Stimulated activated CD4-positive, alpha-beta T cell treated with anti-CD3 and anti-CD28 coated beads, Interleukin-15, amount 100 ng/mL, for 24 hours (primary cell): ENCODE measurements at regions not wholly inside any gene's neighbourhood (a gene's known extent, or its start where the extent isn't known, plus 50 kb on each side); places are given as distances from the start of the nearest gene placed in this dataset.

Experiments
- DNase-seq: peaks from one replicate; pipeline ENCODE4 v3.0.0-alpha.2; 2020

DNA sequence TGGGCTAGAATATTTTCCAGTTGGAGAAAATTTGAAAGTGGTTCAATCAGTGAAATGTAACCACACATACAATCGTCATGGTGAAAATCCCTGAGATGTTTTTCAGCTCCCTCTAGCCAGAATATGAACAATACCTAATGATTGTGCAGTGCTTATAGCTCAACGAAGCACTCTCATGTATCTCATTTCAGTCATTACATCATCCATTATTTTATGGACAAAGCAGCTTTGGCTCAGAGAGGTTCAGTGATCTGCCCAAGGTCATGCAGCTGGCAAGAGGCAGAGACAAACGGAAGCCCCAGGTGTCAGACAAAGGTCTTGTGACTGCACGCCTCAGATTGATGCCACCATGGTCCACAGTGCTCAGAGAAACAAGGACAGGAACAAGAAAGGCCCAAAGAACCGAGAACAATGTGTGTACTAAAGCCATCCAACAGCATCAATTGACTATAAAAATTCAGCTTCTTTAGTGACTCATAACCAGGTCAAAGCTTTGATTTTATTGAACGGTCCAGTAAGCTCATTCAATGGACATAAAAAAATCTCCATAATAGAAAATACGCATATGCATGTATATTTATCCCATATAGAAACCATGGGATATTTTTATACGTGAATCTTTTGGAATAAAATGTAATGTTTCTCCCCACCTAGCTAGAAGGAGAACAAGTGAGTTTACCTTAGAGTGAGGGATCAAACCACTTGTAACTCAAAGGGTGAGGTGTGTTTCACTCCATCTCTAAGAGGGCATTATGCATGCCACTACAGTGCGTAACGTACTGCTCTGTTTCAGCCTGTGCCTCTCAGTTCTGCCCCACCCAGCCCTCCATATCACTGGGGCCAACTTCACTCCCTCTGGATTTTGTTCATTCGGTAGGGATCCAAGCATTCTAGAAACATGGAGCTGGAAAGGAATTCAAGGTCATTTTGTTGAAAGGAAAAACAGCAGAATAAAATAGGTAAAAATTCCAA, 141.8 kb downstream of the GRIN2B start:
- DNase-seq: no peak

DNA sequence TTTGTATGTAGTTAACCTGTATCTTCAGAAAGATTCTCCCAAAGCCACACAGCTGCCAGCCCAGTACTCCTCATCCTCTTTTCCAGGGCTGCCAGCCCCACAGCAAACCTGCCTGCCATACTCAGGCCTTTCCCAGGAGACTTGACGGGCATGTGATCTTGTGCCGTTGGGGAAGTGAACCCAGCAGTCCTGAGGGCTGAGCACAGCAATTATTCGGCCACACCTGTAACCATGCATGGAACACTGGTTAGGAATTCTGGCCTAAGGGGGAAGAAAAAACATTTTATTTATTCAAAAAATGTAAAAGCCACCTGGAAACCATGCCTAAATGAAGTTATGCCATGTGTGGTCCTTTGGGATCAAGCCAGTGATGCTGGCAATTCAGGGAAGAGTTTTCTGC, 145.3 kb downstream of the GRIN2B start:
- no peak for DNase-seq

DNA sequence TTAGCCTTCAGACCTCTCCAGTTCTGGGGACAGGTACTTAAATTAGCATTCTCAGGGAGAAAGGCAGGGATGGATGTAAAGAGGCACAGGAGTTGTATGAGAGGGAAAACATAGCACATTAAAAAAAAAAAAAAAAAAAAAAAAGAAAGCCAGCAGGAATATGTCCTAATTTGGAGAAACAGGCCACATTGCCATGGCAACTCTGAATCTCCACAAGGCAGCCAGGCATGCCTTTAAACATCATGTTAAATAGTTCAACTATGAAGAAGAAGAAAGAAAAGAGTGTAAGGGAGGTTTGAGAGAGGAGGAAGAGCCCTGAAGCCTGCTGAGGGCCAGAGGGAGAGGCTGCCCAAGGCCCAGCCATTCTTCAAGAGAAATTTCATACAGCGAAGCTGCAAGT, 145.8 kb downstream of the GRIN2B start:
- DNase-seq: no peak

DNA sequence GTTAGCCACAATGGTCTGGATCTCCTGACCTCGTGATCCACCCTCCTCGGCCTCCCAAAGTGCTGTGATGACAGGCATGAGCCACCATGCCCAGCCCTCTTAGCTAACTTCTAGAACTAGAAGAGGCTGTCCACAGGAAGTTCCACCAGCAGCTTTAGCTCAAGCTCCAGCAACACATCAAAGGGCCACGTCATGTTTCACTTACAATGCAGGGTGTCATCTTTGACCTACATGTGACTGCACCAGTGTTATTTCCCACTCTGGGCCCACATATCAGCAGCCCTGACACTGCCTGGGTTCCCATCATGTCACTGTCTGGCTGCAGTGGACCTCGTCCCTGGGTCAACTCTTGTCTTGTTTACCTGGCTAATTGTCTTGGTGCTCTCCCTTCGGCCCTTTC, 147.2 kb downstream of the GRIN2B start:
- DNase-seq: no peak

DNA sequence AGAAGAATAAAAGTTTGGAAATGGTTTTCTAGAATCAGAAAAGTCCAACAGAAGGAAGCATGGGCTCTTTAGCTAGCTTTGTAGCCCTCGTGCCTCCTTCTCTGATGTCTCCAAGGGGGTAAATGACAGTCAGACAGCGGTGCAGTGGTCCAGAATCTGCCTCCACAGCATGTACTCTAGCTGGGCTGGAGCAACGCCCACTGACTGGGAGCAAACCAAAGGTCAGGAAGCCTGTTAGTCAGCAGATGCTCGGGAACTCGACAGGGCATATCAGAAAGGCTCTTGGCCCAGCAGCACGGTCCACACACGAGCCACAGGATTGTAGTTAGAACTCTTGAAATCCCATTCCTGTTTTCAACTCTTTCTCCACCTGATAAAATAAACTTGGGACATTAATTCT, 164.3 kb downstream of the GRIN2B start:
- no peak for DNase-seq

DNA sequence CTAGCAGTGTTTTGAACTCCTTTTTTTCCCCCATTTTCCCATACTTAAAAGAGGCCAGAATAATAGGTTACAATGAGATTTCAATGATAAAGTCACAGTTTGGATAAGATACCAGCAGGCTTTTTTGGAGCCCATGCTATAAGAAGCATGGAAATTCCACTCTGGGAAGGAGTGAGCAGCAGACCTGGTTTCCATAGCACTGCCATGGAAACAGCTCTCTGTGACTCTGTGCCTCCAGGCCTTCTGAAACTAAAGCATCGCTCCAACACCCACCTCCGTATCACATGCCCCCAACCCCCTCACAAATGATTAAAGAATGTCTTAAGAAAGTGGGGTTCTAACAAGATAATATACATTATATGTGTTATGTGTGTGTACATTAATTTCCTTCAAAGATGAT, 165.0 kb downstream of the GRIN2B start:
- no peak for DNase-seq

DNA sequence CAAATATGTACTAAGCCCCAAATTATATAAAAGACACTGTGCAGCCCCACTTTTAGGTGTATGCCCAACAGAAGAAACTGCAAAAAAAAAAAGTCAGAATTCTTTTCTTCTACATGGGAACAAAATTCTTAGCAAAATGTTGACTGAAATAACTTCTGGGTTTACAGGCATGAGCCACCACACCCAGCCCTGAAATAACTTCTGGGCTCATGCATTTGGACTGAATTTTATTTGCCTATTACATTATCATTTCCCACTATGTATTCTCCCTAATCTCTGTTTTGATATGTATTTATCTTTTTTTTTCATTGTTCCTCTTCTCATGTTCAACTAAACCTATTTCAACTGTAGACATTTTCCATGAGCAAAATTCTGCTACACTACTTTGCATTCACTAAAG, 169.2 kb downstream of the GRIN2B start:
- DNase-seq: no peak

DNA sequence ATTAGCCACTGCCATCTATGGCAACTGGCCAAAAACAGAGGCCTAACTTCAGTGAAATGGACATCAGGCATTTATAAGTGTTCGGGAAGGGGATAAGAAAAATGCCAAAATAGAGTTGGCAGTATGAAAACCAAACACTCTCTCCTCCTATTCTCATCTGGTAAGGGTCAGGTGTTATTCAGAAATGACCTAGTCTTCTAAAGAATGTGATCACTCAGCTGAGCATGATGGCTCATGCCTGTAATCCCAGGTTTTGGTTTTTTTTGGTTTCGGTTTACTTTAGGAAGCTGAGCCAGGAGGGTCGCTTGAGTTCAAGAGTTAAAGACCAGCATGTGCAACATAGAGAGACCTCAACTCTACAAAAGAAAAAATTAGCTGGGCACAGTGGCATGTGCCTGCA, 170.3 kb downstream of the GRIN2B start:
- DNase-seq: no peak

DNA sequence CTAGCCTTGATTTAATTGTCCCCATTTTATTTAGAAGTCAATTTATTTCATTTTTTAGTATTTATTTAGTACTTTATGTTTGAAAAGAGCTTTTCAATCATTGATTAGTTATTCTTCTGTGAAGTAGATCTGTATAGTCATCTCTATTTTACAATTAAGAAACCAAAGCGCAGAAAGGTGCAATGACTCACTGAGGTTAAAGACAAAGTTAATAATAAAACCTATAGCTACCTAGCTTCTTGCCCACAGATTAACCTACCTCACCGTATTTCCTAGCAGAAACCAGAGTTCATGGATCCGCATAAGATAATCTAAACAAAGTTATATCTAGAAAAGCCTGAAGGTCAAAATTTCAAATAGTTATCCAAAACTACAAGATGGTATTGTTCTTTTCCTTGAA, 176.4 kb downstream of the GRIN2B start:
- no peak for DNase-seq

DNA sequence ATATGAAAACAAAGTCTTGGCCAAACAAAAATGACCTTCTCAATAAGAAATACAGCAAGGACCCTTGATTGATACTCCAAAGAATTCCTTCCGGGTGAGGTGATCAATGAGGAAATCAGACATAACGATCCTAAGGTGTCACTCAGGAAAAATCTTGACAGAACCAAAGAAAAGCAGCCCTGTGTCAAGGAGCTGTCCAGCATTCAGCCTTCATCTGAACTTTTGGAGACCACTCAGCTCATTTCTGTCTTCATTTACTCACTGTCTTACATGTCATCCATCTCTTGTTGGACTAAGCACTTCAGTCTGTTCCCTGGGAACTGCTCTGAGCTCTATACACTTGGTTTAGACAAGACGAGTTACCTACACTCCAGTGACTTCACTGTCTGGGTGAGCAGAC, 179.9 kb downstream of the GRIN2B start:
- DNase-seq: no peak

DNA sequence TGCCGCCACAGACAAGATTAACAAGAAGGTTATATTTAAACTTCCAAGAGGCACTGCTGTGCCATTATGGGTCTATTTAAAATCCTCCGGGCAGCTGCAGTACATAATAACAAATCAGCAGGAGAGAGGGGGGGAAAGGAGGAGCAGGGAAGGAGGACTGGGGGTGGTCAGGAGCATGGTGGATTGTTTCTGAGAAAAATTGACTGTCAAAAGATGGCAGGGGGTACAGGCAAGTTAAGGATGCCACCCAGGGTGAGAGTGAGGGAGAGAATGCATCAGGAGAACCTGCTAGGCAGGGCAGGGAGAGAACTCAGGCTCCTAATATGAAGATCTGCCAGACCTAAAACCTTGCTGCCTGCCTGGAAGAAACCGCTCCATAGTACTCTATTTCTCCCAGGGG, 181.8 kb downstream of the GRIN2B start:
- DNase-seq: no peak

DNA sequence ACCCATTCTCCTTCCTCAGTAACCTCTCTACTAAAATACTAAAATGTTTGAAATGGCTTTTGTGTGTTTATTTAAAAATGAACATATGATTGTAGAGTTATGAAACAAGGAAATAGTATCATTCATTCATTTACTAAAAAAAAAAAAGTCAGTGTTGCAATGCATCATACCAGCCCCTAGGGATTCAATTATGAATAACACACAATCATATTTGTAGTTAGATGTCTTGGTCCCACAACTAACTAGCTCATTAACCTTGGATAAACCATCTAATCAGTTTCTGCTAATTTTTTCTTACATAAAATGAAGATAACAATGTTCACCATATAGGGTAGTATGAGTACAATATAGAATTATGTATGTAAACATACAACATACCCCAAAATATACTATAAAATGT, 183.2 kb downstream of the GRIN2B start:
- DNase-seq: no peak

DNA sequence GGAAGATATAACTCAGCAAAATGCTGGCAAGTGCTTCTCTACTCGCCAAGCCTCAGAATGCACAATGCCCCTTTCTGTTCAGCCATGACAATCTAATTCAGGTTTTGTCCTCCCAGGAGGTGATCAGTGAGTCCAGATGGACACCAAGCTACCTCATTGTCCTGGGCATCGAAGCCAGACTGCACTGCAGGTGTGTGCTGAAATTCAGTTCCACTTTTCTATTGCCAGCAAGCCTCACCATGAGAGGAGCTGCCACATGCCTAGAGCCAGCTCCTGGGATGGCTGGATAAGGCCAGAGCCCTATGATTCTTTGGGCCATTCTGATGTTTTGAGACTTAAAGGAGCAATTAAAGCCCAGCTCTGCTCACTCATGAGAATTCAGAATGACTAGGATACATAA, 186.7 kb downstream of the GRIN2B start:
- no peak for DNase-seq

DNA sequence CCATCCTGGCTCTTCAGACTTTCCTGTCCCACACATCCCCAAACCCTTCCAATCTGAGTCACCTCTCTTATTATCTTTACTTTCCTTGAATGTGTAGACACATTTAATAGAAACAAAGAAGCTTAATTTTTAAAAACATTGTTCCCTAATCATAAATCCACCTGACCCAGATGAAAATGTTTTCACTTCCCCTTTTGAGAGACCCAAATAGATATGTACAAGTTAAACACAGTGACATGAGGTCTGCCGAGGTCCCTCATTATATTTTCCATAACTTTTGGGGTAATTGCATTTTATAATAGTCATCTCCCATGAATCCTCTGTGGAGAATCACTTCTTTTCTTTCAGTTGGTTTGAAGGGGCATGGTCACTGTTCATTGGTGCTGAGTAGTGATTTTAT, 191.1 kb downstream of the GRIN2B start:
- no peak for DNase-seq

DNA sequence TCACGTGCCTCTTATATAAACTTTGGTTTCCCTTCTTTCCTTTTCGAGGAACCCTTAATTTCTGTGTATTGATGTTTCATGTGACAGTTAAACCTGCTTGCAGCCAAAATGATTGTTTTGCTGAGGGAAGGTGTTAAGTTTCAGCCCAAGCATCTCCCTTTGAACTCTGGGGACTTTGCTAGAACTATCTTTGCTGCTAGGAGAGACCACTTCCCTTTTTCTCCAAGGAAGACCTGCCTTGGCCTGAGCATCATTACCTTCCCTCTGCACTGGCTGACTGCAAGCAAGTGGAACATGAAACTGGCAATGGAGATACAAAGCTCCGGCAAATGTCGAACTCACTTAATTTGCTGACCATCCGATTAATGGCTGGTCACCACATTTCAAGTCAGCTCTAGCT, 192.8 kb downstream of the GRIN2B start:
- DNase-seq: no peak

DNA sequence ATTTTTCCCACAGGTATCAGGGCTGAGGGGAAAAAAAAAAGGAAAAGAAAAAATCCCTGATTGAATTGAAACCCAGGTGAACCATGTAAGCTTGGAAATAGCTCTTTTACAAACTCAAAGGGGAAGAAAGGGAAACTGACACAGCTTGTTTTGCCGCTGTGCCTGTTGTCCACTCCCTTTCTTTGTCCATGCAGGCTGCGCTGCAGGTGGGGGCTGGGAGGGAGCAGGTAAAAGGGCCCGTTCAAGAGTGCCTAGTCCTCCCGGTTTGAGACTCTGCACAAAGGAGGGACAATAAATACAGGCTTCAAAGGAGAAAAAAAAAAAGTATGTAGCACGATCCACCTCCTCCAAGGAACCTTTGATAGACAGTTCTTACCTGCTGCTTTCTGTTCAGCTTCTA, 194.8 kb downstream of the GRIN2B start:
- DNase-seq: no peak

DNA sequence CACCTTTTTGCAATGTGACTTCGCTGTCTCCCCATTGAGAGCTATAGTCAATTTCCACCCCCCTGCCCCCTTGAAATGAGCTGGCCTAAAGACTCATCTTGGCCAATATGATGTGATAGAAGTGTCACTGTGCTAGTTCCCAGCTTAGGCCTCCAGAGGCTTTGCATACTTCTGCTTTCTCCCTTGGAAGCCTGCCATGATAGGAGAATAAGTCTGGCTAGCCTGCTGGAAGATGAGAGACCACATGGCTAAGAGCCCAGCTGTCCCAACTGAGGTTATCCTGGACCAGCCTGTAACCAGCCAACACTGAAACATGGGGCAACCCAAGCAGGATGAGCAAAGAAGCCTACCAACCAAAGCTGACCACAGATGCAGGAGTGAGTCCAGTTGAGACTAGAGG, 196.9 kb downstream of the GRIN2B start:
- no peak for DNase-seq

DNA sequence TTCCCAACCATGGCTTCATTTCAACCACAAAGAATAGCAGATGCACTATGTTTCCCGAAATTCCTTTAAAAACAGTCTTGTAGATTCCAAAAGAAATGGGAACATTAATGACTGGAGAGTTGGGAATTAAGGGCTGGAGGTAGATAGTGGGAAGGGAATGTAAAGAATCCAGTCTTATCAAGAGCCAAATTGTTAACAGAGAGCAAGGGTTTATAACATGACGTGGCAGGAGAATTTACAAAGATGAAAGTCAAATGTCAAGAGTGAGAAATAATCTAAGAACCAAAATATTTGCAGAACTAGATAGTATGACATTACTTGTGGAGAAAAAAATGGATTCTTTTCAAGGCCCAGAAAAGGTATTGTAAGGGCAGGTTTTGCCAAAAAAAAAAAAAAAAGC, 200.9 kb downstream of the GRIN2B start:
- no peak for DNase-seq

DNA sequence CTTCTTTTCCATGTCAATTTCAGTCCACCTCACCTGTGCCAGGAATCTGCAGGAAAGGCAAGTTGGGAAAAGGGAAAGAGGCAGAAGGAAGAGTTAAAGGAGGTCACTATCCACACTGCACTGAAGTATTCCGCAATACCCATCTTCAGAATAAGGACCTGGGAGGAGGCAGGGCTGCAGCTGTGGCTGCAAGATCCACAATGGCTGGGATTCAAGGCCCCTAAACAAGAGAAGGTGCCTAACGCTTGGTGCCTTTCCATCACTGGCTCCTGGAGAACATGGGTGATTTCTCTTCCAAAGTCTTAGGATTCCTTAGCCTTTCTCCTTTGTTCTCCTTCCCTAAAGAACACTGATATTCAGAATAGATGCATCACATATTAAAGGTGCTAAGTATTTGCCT, 204.0 kb downstream of the GRIN2B start:
- no peak for DNase-seq

DNA sequence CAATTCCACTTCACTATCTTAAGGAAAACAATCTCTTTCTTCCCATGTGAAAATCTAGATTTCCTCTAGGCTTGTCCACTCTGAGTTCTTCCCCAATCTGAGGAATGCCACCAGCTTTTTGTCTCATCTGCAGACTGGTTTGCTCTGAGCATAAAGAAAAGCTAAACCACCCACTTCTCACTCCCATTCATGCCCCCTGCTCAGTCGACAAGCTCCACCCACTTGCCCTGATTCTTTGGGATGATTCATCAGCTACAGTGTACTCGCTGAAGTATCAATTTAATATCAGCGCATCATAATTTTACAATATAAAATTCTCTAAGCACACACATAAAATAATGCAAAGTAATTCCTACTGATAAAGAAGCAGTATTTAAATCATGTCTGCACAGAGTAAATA, 209.1 kb downstream of the GRIN2B start:
- DNase-seq: no peak

DNA sequence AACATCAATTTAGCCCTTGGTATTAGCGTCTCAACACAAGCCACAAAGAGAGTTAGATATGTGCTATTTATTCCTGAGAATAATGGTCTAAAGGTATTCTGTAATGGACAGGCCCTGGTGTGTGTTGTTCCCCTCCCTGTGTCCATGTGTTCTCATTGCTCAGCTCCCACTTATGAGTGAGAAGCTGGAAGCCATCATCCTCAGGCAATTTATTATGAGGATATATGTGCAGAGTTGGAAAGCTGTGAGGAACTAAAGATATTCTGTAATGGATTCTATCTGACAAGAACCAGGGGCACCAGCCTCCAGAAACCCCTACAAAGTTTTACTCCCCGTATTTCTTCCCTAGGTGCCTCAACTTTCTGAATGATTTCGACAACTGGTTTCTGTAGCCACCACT, 210.8 kb downstream of the GRIN2B start:
- DNase-seq: no peak

DNA sequence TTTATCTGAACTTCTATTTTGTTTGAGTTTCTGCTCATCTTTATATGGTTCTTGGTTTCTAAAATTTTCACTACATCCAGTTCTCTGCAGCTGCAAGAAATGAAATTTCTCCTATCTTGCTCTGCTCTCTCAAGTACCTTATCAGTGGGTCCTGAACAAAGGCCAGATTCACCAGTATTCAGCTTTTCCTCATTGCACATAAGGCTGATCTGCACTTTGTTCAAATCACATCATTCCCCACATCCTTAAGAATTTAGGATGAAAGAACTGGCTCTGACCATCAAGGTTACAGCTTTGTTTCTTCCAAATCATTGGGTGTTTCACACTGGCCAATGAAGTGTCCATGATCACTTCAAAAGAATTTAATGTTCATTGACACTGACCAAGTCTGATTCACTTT, 211.4 kb downstream of the GRIN2B start:
- DNase-seq: no peak

DNA sequence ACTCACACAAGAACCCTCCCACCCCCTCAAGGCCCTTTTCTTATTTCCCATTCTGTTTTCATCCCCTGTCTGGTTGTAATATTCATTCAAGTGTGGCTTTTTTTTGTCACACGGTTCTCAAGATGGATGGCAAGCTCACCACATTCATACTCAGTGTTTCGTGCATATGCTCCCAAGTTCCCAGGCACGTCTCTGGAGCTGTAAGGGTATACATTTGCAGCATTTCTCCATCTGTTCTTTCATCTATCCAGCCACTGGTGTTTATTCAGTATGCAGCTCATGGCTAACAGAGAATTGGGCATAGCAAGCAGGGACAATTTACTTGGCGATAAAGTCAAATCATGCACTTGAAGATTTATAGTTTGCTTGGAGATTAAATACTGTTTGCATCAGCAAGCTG, 212.1 kb downstream of the GRIN2B start:
- no peak for DNase-seq

DNA sequence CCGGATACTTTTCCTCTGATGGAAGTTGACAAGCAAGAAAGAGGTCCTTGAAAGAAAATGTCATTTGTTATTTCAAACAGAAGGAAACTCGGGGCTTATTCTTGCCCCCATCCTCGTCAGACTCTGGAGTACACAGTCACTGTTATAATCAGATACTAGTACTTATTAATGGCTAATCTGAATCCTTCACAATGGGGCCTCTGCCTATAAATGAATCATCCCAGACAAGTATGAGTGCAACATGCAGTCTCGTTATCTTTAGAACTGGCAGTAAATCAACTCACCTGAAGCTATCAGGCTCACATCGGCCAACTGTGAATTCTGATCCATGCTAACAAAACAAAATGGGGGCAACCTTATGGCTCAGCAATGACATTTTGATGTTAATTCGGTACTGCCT, 216.7 kb downstream of the GRIN2B start:
- no peak for DNase-seq

DNA sequence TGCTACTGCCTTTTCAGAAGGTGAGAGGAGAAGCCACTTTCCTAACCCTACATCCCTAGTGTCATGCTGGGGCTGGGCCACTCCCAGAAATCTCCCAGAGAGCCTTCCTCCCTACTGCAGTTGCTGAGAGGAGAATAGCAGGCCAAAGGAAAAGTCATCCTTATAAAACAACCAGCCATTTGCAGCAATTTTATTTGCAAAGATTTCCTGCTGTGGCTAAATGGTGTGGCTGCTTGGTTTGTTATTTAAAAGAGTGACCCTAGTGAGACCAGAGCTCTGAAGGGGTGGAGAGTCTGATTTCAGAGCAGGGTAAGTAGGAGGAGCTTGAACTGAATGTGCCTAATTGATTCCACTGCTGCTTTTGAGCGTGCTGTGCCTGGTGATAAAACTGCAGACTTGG, 232.0 kb downstream of the GRIN2B start:
- no peak for DNase-seq
